Liver (tissue), 8 donors: ENCODE measurements at regions not wholly inside any gene's neighbourhood (a gene's known extent, or its start where the extent isn't known, plus 50 kb on each side); places are given as distances from the start of the nearest gene placed in this dataset.

Source experiments
- DNase-seq: peaks from one replicate; pipeline ENCODE4 v3.0.0-alpha.2; 2017; ENCODE audit warnings: low spot score
- H3K27ac ChIP-seq, 2 donors: one replicate each; pipeline ENCODE4 v1.7.0; 2013; ENCODE audit warnings: inconsistent platforms in 2 of 2, low read length in 2 of 2, control low read depth in 1 of 2, low read depth in 1 of 2, mild to moderate bottlenecking in 1 of 2
- H3K27me3 ChIP-seq, 4 donors: one replicate each; pipeline versions ENCODE4 v1.6.1 to v1.7.0; 2013; ENCODE audit warnings: low read length in 3 of 4, inconsistent platforms in 1 of 4, mild to moderate bottlenecking in 1 of 4, moderate library complexity in 1 of 4; ENCODE audit not compliant: control insufficient read depth in 4 of 4, insufficient read depth in 4 of 4
- H3K36me3 ChIP-seq, 4 donors: one replicate each; pipeline versions ENCODE4 v1.6.1 to v1.7.0; 2013; ENCODE audit warnings: low read length in 3 of 4, mild to moderate bottlenecking in 3 of 4, low read depth in 1 of 4, moderate library complexity in 1 of 4; ENCODE audit not compliant: control insufficient read depth in 4 of 4, insufficient read depth in 3 of 4
- H3K4me1 ChIP-seq, 4 donors: one replicate each; pipeline versions ENCODE4 v1.6.1 to v1.7.0; 2013; ENCODE audit warnings: low read length in 3 of 4, mild to moderate bottlenecking in 3 of 4, moderate library complexity in 1 of 4; ENCODE audit not compliant: control insufficient read depth in 4 of 4, insufficient read depth in 4 of 4
- H3K4me3 ChIP-seq, 3 donors: one replicate each; pipeline versions ENCODE4 v1.6.1 to v1.7.0; 2013; ENCODE audit warnings: low read length in 3 of 3, control low read depth in 1 of 3, low read depth in 1 of 3, mild to moderate bottlenecking in 1 of 3
- H3K9ac ChIP-seq, 2 donors: one replicate each; pipeline ENCODE4 v1.7.0; 2013; ENCODE audit warnings: low read length in 2 of 2, mild to moderate bottlenecking in 2 of 2, moderate library complexity in 2 of 2, control low read depth in 1 of 2, low read depth in 1 of 2
- H3K9me3 ChIP-seq, 4 donors: one replicate each; pipeline versions ENCODE4 v1.6.1 to v1.7.0; 2013; ENCODE audit warnings: low read length in 3 of 4; ENCODE audit not compliant: control insufficient read depth in 4 of 4
- CTCF ChIP-seq: fragments of 150-350 bp; IDR thresholded peaks from 2 replicates; pipeline ENCODE4 v1.5.1; 2017; ENCODE audit warnings: improper control_type of control experiment, low read depth, low read length; ENCODE audit not compliant: missing input control
- EGR1 ChIP-seq, 2 donors: IDR thresholded peaks; 2 replicates each; pipeline ENCODE4 v1.6.1; 2016 to 2018; ENCODE audit warnings: antibody characterized with exemption in 2 of 2, low read depth in 2 of 2
- FOXA2 ChIP-seq: IDR thresholded peaks from 2 replicates; pipeline ENCODE4 v1.6.1; 2016; ENCODE audit warnings: antibody characterized with exemption
- JUND ChIP-seq, 2 donors: IDR thresholded peaks; 2 replicates each; pipeline ENCODE4 v1.6.1; 2016; ENCODE audit warnings: antibody characterized with exemption in 2 of 2
- NR2F2 ChIP-seq: IDR thresholded peaks from 2 replicates; pipeline ENCODE4 v1.6.1; 2016; ENCODE audit warnings: antibody characterized with exemption
- RAD21 ChIP-seq, 2 donors: IDR thresholded peaks; 2 replicates each; pipeline ENCODE4 v1.6.1; 2016; ENCODE audit warnings: antibody characterized with exemption in 2 of 2, mild to moderate bottlenecking in 2 of 2
- REST ChIP-seq: IDR thresholded peaks from 2 replicates; pipeline ENCODE4 v1.6.1; 2016; ENCODE audit warnings: antibody characterized with exemption, mild to moderate bottlenecking
- RXRA ChIP-seq, 2 donors: IDR thresholded peaks; 2 replicates each; pipeline ENCODE4 v1.6.1; 2017 to 2018; ENCODE audit warnings: antibody characterized with exemption in 2 of 2, mild to moderate bottlenecking in 1 of 2
- SP1 ChIP-seq: IDR thresholded peaks from 2 replicates; pipeline ENCODE4 v1.6.1; 2018; ENCODE audit warnings: antibody characterized with exemption, mild to moderate bottlenecking
- TAF1 ChIP-seq: conservative IDR thresholded peaks from 2 replicates; pipeline ENCODE4 v1.6.1; 2016; ENCODE audit warnings: antibody characterized with exemption, mild to moderate bottlenecking
- YY1 ChIP-seq: IDR thresholded peaks from 2 replicates; pipeline ENCODE4 v1.6.1; 2016; ENCODE audit warnings: antibody characterized with exemption, mild to moderate bottlenecking
- ZBTB33 ChIP-seq: IDR thresholded peaks from 2 replicates; pipeline ENCODE4 v1.6.1; 2016; ENCODE audit warnings: antibody characterized with exemption
- WGBS: extraction: QIAGEN DNeasy Blood & Tissue Kit; methylation state at CpG from one replicate; pipeline ENCODE4 v1.1.7; 2013; 5-methylcytosine and 5-hydroxymethylcytosine counted together
- donor health status: healthy.
- donor health status: healthy.
- donor health status: healthy.
- donor health status: healthy.
- donor health status: healthy.

- H3K27me3 ChIP-seq: no peaks in the 10 kb centered on the region
- no peak for TF ChIP-seq REST
- no peak for TF ChIP-seq SP1
- no peak for TF ChIP-seq ZBTB33
- TF ChIP-seq RAD21 (IDR thresholded peaks at IDR 0.05): no peak
- no peak for TF ChIP-seq NR2F2
- TF ChIP-seq JUND (IDR thresholded peaks at IDR 0.05): no peak
- no peak for TF ChIP-seq FOXA2
- TF ChIP-seq YY1: no peak
- TF ChIP-seq RXRA (IDR thresholded peaks at IDR 0.05): no peak
- TF ChIP-seq EGR1 (IDR thresholded peaks at IDR 0.05; ENCODE audit: low read depth in 2 of 2): no peak
- no peak for TF ChIP-seq CTCF
- WGBS: 86% methylated on average over 2 of the region's 2 CpGs
- H3K27ac ChIP-seq: no peak overlapping the region
- H3K9ac ChIP-seq: no peak overlapping the region
- DNase-seq: no peak
- no peaks in the 10 kb centered on the region for H3K9me3 ChIP-seq
- H3K36me3 ChIP-seq: no peaks in the 10 kb centered on the region
- H3K4me1 ChIP-seq: no peaks in the 10 kb centered on the region
- H3K4me3 ChIP-seq: no peak overlapping the region
These were observed 52.3 kb upstream of the ABCC9 start for GRCh38 chr12:21993438-21993981.

- Histone ChIP-seq H3K36me3 (no peaks in the 10 kb centered on the region), H3K4me1 (no peaks in the 10 kb centered on the region), H3K9ac (no peak overlapping the region), H3K27ac (no peak overlapping the region), H3K27me3 (no peaks in the 10 kb centered on the region), H3K4me3 (no peak overlapping the region), H3K9me3 (no peaks in the 10 kb centered on the region)
- WGBS: 76% methylated on average over 3 of the region's 3 CpGs
- TF ChIP-seq TAF1 (no peak), REST (peak; percentile 46), NR2F2 (peak; percentile 95)
- DNase-seq: no peak
These were observed 51.6 kb upstream of the ABCC9 start for GRCh38 chr12:21992823-21993222.
